NCI-H446 (cell line): ENCODE measurements at regions not wholly inside any gene's neighbourhood (a gene's known extent, or its start where the extent isn't known, plus 50 kb on each side); places are given as distances from the start of the nearest gene placed in this dataset.

Experiments used
- DNase-seq, 2 experiments: peaks; one replicate each; lab custom pipeline; 2025; lab: John Stamatoyannopoulos, UW

- no peak for DNase-seq
These were observed 280.8 kb upstream of the CCL2 start for GRCh38 chr17:33974276-33974675.

DNA sequence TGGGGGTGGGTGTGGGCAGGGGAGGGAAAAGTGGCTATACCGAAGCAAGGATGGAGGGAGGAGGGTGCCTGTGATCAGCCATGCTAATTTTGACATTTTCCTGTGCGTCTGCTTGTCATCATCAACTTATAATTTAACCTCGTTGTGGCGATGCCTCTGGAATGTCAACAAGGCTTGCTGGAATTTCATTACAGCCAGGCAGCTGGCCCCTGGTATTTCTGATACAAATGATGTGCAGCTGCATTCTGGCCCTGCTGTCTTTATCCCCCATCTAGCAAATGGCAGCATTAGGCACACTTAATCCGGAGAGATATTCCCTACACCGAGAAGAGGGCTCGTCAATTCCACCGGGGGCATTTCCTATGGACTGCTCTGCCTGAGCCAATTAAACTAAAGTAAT lies 278.3 kb upstream of the CCL2 start:
- no peak for DNase-seq

DNA sequence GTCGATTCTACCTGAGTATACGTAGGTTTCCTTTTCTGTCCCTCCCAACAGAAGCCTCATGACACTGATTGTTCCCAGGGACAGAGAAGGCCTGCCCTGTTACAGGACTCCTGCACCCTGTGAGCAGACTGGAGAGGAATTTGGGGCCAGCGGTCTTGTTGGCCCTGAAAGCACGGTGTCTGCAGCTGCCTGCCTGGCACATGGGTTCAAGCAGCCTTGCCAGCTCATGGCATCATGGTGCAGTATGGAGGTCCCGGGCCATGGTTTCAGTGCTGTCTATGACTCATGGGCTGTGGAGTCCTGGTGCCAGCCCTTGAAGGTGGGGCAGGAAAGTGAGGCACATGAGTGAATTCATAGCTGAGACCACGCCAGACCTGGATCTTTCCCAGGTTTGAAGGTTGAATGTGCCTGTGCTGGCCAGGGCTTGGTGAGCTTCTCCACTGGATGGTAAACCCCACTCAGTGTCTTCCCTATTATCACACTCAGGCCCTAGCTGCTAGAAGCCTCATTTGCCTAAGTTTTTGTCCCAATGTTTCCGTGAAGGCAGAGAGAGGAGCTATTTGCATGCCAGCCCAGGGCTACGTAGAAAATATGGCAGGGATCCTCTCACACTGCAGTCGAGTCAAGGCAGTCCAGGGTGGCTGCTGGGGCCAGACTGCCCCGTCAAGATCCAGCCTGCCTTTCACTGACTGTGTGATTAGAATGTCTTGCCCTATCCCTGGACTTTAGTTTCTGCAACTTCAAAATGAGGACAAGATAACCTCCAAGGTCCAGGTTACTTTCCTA lies 277.2 kb upstream of the CCL2 start:
- DNase-seq, result no peak

GRCh38 chr17:33978889-33979288 lies 276.2 kb upstream of the CCL2 start:
- DNase-seq, result no peak

GRCh38 chr17:33980193-33980592 lies 274.9 kb upstream of the CCL2 start:
- no peak for DNase-seq

DNA sequence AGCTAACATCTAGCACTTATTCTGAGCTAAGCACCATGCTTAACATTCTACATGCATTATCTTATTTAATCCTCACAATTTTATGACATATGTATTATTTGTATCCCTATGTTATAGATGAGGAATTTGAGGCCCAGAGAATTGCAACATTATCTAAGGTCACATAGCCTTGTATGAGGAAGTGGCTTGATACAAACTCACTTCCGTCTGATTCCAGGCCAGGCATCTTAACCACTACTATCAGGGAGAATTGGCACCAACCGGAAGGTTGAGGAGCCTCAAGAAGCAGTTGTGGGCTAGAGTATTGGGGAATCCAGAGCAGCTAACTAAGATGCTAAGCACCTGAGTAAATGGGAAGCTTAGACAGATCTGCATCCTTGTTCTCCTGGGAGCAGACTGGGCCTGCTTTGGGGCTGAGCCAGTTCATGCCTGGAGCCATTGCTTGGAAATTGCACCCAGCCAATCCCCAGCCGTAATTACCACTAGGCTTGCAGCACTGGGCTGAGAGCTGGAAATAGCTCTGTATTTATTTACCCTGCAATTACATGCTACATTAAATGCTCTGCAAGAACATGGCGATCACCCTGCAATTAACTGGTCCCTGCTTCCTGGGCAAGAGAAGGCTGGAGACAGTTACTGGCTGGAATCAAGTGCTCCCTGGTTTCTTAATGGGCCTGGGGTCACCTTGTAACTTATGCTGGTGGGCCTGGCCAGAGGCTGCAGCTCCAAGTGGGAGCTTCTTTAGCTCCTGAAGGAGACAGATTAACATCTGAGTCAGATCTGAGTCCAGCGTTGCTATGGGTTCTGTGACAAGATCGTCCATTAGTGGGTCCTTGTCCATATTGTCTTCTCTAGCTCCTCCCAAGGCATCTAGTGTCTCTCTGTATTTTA lies 273.1 kb upstream of the CCL2 start:
- peak in 1 of 2 experiments; percentile 14 for DNase-seq

- no peak for DNase-seq
These were observed 272.2 kb upstream of the CCL2 start for GRCh38 chr17:33982909-33983308.

GRCh38 chr17:33983824-33984574 lies 271.1 kb upstream of the CCL2 start:
- no peak for DNase-seq

- DNase-seq, result no peak
These were observed 269.0 kb upstream of the CCL2 start for GRCh38 chr17:33986088-33986487.

DNA sequence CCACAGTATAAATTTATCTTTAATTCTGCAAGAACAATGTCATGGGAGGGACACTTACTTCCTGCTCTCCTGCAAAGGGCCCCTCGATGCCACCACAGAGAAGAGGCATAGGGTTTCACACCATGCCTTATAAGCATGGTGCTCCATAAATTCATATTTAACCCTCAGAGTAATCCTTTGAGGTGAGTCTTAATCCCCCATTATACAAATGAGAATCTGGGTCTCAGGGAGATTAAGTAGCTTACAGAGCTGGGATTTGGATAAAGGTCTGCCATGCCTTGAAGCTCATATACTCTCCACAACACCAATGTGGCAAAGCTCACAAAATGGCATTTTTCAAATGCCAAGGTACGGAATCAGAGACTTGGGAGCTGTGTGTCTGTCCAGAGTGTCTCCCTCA lies 268.5 kb upstream of the CCL2 start:
- DNase-seq, result no peak

GRCh38 chr17:33987162-33987561 lies 267.9 kb upstream of the CCL2 start:
- no peak for DNase-seq

DNA sequence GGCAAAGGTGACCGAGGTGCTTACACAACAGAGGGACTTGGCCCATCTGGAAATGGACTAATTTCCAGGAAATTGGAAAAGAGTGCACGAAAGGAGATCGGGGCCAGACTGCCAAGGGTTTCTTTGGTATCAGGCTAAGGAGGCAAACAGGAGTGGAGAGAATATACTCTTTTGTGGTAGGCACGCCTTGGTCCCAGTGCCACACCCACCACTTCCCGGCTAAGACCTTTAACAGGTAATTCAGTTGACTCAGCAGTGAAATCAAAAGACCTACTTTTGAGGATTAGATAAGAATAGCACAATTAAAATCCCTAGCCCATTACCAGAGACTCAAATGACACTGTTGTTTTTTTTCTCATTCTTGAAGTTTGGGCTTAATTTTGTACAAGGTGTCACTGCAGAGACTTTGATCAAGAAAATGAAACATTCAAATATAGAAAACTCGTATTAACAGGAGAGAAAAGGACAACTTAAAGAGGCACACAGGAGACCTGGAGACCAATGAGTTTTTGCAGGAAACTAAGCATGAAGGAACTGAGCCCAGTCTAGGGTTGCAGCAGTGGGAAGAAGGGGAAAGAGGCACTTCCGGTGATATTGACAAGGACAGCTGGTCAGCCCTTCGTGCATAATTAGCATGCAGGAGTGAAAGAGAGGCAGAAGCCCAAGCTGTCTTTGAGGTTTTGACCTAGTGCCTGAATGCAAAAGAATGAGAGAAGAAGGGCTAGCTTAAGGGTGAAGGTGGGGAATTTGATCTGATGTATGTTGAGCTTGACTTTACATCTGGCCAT lies 265.5 kb upstream of the CCL2 start:
- no peak for DNase-seq

- no peak for DNase-seq
These were observed 264.0 kb upstream of the CCL2 start for GRCh38 chr17:33990943-33991706.

- DNase-seq, result no peak
These were observed 263.0 kb upstream of the CCL2 start for GRCh38 chr17:33992113-33992512.

- no peak for DNase-seq
These were observed 254.4 kb upstream of the CCL2 start for GRCh38 chr17:34000639-34001038.

DNA sequence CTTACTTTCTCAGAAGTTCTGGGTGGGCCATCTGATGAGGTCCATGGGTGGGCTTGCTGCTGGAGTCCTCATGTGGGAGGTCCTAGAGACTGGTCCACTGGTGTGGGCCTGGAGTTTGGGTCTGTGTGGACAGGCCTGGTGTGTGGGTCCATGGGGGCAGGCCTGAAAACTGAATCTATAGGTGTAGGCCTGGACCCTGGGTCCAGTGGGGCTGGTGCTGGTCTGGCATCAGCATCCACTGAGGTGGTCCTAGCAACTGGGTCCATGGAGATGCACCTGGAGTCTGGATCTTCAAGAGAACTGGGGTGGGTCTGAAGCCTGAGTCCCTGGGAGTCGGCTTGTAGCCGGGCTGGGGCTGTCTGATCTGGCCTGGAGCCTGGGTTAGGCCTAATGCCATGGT lies 253.8 kb upstream of the CCL2 start:
- no peak for DNase-seq

GRCh38 chr17:34006126-34006525 lies 249.0 kb upstream of the CCL2 start:
- no peak for DNase-seq

GRCh38 chr17:34008125-34008524 lies 247.0 kb upstream of the CCL2 start:
- no peak for DNase-seq

DNA sequence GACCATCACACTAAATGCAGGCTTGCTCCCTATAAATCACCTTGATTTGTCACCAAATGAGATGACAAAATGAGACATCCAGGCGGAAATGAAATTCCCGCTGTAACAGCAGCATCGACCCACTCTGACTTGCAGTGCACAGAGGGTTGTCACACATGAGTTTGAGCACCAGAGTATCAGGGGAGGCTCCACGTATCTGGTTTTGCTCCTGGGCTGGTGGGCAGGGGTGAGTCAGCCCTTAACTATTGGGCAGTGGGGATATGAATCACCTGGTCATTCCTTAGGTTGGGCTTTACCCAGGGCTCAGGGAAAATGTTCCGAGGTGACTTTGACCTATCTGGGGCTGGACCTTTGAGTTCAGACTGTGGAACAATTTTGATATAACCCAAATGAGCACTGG lies 245.2 kb upstream of the CCL2 start:
- no peak for DNase-seq

DNA sequence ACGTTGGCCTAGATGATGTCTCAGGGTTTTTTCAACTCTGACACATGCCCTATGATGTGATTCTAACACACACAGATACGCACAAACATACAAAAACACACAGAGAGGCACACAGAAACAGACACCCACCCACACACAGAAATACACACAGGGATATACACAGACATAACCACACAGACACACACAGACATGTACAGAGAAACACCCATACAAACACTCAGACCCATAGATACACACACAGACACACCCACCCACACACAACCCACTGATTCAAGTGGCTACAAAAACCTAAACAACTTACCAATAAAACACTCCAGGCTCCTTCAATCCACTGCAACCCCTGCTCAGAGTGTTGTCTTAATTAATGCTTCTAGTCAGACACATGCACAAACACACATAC lies 244.6 kb upstream of the CCL2 start:
- no peak for DNase-seq

DNA sequence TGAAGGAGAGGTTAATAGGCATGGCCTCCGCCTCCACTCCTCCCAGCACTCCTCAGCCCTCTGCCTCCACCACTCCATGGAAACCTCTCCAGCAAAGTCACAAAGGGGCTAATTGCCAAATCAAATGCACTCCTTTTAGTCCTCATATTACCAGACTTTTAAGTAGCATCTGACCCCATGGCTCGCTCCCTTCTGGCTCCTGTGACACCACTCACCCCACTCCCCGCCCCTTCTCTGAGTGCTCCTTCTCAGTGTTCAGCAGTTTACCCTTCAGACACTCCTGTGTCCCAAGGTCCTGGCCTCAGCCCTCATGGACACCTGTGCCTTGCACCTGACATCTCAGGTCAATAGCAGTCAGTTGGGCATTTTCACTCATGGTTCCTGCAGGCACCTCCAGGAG lies 243.5 kb upstream of the CCL2 start:
- DNase-seq, result no peak
